ENCODE measurements at regions not wholly inside any gene's neighbourhood (a gene's known extent, or its start where the extent isn't known, plus 50 kb on each side); places are given as distances from the start of the nearest gene placed in this dataset.
A peak's percentile ranks its signal among the peaks of the same experiment; 100 is the strongest.
"Not testable (repeated sequence)": the region's sequence is repeated elsewhere in the genome, so short reads cannot be mapped to it uniquely, and the experiment has no call there.

GRCh38 chr3:177394231-177395024, 197.1 kb upstream of the TBL1XR1 start:
- Histone ChIP-seq H3K4me3 (ENCODE audit: low read length) (peak overlapping the region; percentile 44), H3K9ac (ENCODE audit: low read depth, low read length) (0 out of 2 replicates have a peak overlapping the region, but pooled peaks have one; percentile 31)
- not testable (repeated sequence) for H3K36me3 ChIP-seq (ENCODE audit: insufficient read depth, low read length); H3K4me1 ChIP-seq (ENCODE audit: insufficient read depth, low read length); H3K27me3 ChIP-seq (ENCODE audit: insufficient read depth, low read length); H3K27ac ChIP-seq (ENCODE audit: low read depth, low read length); H3K9me3 ChIP-seq (ENCODE audit: insufficient read depth, low read depth, low read length)
- 24% methylated on average over 28 of the region's 33 CpGs for WGBS

GRCh38 chr3:177396733-177397132, 199.5 kb upstream of the TBL1XR1 start:
- Histone ChIP-seq H3K9me3 (ENCODE audit: insufficient read depth, low read depth, low read length) (no peaks in the 10 kb centered on the region), H3K36me3 (ENCODE audit: insufficient read depth, low read length) (no peaks in the 10 kb centered on the region), H3K27me3 (ENCODE audit: insufficient read depth, low read length) (no peaks in the 10 kb centered on the region), H3K27ac (ENCODE audit: low read depth, low read length) (no peak overlapping the region), H3K4me3 (ENCODE audit: low read length) (no peak overlapping the region), H3K4me1 (ENCODE audit: insufficient read depth, low read length) (no peaks in the 10 kb centered on the region), H3K9ac (ENCODE audit: low read depth, low read length) (no peak overlapping the region)
- 88% methylated on average over 4 of the region's 4 CpGs for WGBS

- Histone ChIP-seq H3K27me3 (ENCODE audit: insufficient read depth, low read length) (no peaks in the 10 kb centered on the region), H3K4me3 (ENCODE audit: low read length) (no peak overlapping the region), H3K9me3 (ENCODE audit: insufficient read depth, low read depth, low read length) (no peaks in the 10 kb centered on the region), H3K27ac (ENCODE audit: low read depth, low read length) (no peak overlapping the region), H3K36me3 (ENCODE audit: insufficient read depth, low read length) (no peaks in the 10 kb centered on the region), H3K9ac (ENCODE audit: low read depth, low read length) (no peak overlapping the region), H3K4me1 (ENCODE audit: insufficient read depth, low read length) (peaks cover 9% of the 10 kb centered on the region; the same call in 1 of the 2 replicates)
- WGBS, result 83% methylated on average over 1 of the region's 1 CpG
Observed at GRCh38 chr3:177401375-177401774, 204.1 kb upstream of the TBL1XR1 start.

GRCh38 chr3:177402533-177402932, 205.3 kb upstream of the TBL1XR1 start:
- 71% methylated on average over 3 of the region's 3 CpGs for WGBS
- H3K9me3 ChIP-seq (ENCODE audit: insufficient read depth, low read depth, low read length), result no peaks in the 10 kb centered on the region
- no peaks in the 10 kb centered on the region for H3K27me3 ChIP-seq (ENCODE audit: insufficient read depth, low read length)
- no peak overlapping the region for H3K9ac ChIP-seq (ENCODE audit: low read depth, low read length)
- H3K4me1 ChIP-seq (ENCODE audit: insufficient read depth, low read length), result peaks cover 9% of the 10 kb centered on the region; the same call in 1 of the 2 replicates
- H3K4me3 ChIP-seq (ENCODE audit: low read length), result no peak overlapping the region
- H3K36me3 ChIP-seq (ENCODE audit: insufficient read depth, low read length), result no peaks in the 10 kb centered on the region
- no peak overlapping the region for H3K27ac ChIP-seq (ENCODE audit: low read depth, low read length)

- H3K36me3 ChIP-seq (ENCODE audit: insufficient read depth, low read length), result no peaks in the 10 kb centered on the region
- H3K9me3 ChIP-seq (ENCODE audit: insufficient read depth, low read depth, low read length), result no peaks in the 10 kb centered on the region
- no peak overlapping the region for H3K27ac ChIP-seq (ENCODE audit: low read depth, low read length)
- H3K27me3 ChIP-seq (ENCODE audit: insufficient read depth, low read length), result no peaks in the 10 kb centered on the region
- 92% methylated on average over 2 of the region's 3 CpGs for WGBS
- no peak overlapping the region for H3K4me3 ChIP-seq (ENCODE audit: low read length)
- no peak overlapping the region for H3K9ac ChIP-seq (ENCODE audit: low read depth, low read length)
- H3K4me1 ChIP-seq (ENCODE audit: insufficient read depth, low read length), result peaks cover 9% of the 10 kb centered on the region; the same call in 1 of the 2 replicates
Observed at GRCh38 chr3:177405191-177405672, 207.9 kb upstream of the TBL1XR1 start.

GRCh38 chr3:177410730-177411129, 213.4 kb upstream of the TBL1XR1 start:
- no peaks in the 10 kb centered on the region for H3K27me3 ChIP-seq (ENCODE audit: insufficient read depth, low read length)
- 85% methylated on average over 4 of the region's 4 CpGs for WGBS
- H3K9ac ChIP-seq (ENCODE audit: low read depth, low read length), result no peak overlapping the region

GRCh38 chr3:177411201-177411600, 213.9 kb upstream of the TBL1XR1 start:
- no peak overlapping the region for H3K4me3 ChIP-seq (ENCODE audit: low read length)
- H3K36me3 ChIP-seq (ENCODE audit: insufficient read depth, low read length), result no peaks in the 10 kb centered on the region
- WGBS, result 95% methylated on average over 3 of the region's 3 CpGs
- 0 out of 2 replicates have a peak, but pooled peaks cover 2% of the 10 kb centered on the region for H3K9me3 ChIP-seq (ENCODE audit: insufficient read depth, low read depth, low read length)
- H3K27ac ChIP-seq (ENCODE audit: low read depth, low read length), result no peak overlapping the region
- H3K9ac ChIP-seq (ENCODE audit: low read depth, low read length), result no peak overlapping the region
- H3K27me3 ChIP-seq (ENCODE audit: insufficient read depth, low read length), result no peaks in the 10 kb centered on the region
- no peaks in the 10 kb centered on the region for H3K4me1 ChIP-seq (ENCODE audit: insufficient read depth, low read length)

More at GRCh38 chr3:177410730-177411129, 213.4 kb upstream of the TBL1XR1 start:
- Histone ChIP-seq H3K27ac (ENCODE audit: low read depth, low read length) (no peak overlapping the region), H3K36me3 (ENCODE audit: insufficient read depth, low read length) (no peaks in the 10 kb centered on the region), H3K4me3 (ENCODE audit: low read length) (no peak overlapping the region), H3K9me3 (ENCODE audit: insufficient read depth, low read depth, low read length) (0 out of 2 replicates have a peak, but pooled peaks cover 2% of the 10 kb centered on the region), H3K4me1 (ENCODE audit: insufficient read depth, low read length) (0 out of 2 replicates have a peak, but pooled peaks cover 2% of the 10 kb centered on the region)

GRCh38 chr3:177412677-177413170, 215.4 kb upstream of the TBL1XR1 start:
- not testable (repeated sequence) for H3K36me3 ChIP-seq (ENCODE audit: insufficient read depth, low read length); H3K4me3 ChIP-seq (ENCODE audit: low read length); H3K27ac ChIP-seq (ENCODE audit: low read depth, low read length); H3K9ac ChIP-seq (ENCODE audit: low read depth, low read length); H3K9me3 ChIP-seq (ENCODE audit: insufficient read depth, low read depth, low read length); H3K4me1 ChIP-seq (ENCODE audit: insufficient read depth, low read length); H3K27me3 ChIP-seq (ENCODE audit: insufficient read depth, low read length)
- 96% methylated on average over 32 of the region's 32 CpGs for WGBS

- Histone ChIP-seq H3K9me3 (ENCODE audit: insufficient read depth, low read depth, low read length) (0 out of 2 replicates have a peak, but pooled peaks cover 2% of the 10 kb centered on the region), H3K4me3 (ENCODE audit: low read length) (no peak overlapping the region), H3K27ac (ENCODE audit: low read depth, low read length) (no peak overlapping the region), H3K4me1 (ENCODE audit: insufficient read depth, low read length) (no peaks in the 10 kb centered on the region), H3K27me3 (ENCODE audit: insufficient read depth, low read length) (no peaks in the 10 kb centered on the region), H3K9ac (ENCODE audit: low read depth, low read length) (no peak overlapping the region), H3K36me3 (ENCODE audit: insufficient read depth, low read length) (no peaks in the 10 kb centered on the region)
- 96% methylated on average over 6 of the region's 6 CpGs for WGBS
Observed at GRCh38 chr3:177414093-177414492, 216.8 kb upstream of the TBL1XR1 start.

- Histone ChIP-seq H3K36me3 (ENCODE audit: insufficient read depth, low read length) (no peaks in the 10 kb centered on the region), H3K4me1 (ENCODE audit: insufficient read depth, low read length) (no peaks in the 10 kb centered on the region), H3K9ac (ENCODE audit: low read depth, low read length) (no peak overlapping the region), H3K9me3 (ENCODE audit: insufficient read depth, low read depth, low read length) (no peaks in the 10 kb centered on the region), H3K27me3 (ENCODE audit: insufficient read depth, low read length) (no peaks in the 10 kb centered on the region), H3K4me3 (ENCODE audit: low read length) (no peak overlapping the region), H3K27ac (ENCODE audit: low read depth, low read length) (no peak overlapping the region)
- 89% methylated on average over 1 of the region's 1 CpG for WGBS
Observed at GRCh38 chr3:177418787-177419186, 221.5 kb upstream of the TBL1XR1 start.

- H3K4me1 ChIP-seq (ENCODE audit: insufficient read depth, low read length), result no peaks in the 10 kb centered on the region
- H3K9ac ChIP-seq (ENCODE audit: low read depth, low read length), result no peak overlapping the region
- no peaks in the 10 kb centered on the region for H3K36me3 ChIP-seq (ENCODE audit: insufficient read depth, low read length)
- no peak overlapping the region for H3K27ac ChIP-seq (ENCODE audit: low read depth, low read length)
- H3K9me3 ChIP-seq (ENCODE audit: insufficient read depth, low read depth, low read length), result no peaks in the 10 kb centered on the region
- H3K27me3 ChIP-seq (ENCODE audit: insufficient read depth, low read length), result no peaks in the 10 kb centered on the region
- WGBS, result 83% methylated on average over 7 of the region's 7 CpGs
- H3K4me3 ChIP-seq (ENCODE audit: low read length), result no peak overlapping the region
Observed at GRCh38 chr3:177419904-177420601, 222.8 kb upstream of the TBL1XR1 start.

All from HUES64 (cell line).